Prostate gland (tissue), 2 donors: ENCODE measurements at regions not wholly inside any gene's neighbourhood (a gene's known extent, or its start where the extent isn't known, plus 50 kb on each side); places are given as distances from the start of the nearest gene placed in this dataset.

Experiments used
- DNase-seq: peaks from one replicate; pipeline ENCODE4 v3.0.0-alpha.2; 2019; ENCODE audit warnings: low spot score
- H3K27ac ChIP-seq, 2 donors: fragments of 200-600 bp; sonication (generic); 2 replicates each; pipeline ENCODE4 v1.5.1; 2017 to 2019
- H3K27me3 ChIP-seq: fragments of 200-600 bp; sonication (generic); replicated peaks from 2 replicates; pipeline ENCODE4 v1.5.1; 2019; ENCODE audit not compliant: insufficient read depth
- H3K36me3 ChIP-seq, 2 donors: fragments of 200-600 bp; sonication (generic); 1 replicate in 1 of 2; 2 replicates in 1 of 2; pipeline versions ENCODE4 v1.5.1 to v1.8.1; 2017 to 2019
- H3K4me1 ChIP-seq: fragments of 200-600 bp; sonication (generic); replicated peaks from 2 replicates; pipeline ENCODE4 v1.5.1; 2019
- H3K4me3 ChIP-seq, 2 donors: fragments of 200-600 bp; sonication (generic); 2 replicates each; pipeline ENCODE4 v1.5.1; 2017 to 2019
- H3K9me3 ChIP-seq: fragments of 200-600 bp; sonication (generic); 2 replicates; pipeline ENCODE4 v1.5.1; 2017
- POLR2A ChIP-seq: fragments of 450-650 bp; IDR thresholded peaks from one replicate; pipeline ENCODE4 v1.6.1; 2016; ENCODE audit warnings: antibody characterized with exemption, mild to moderate bottlenecking
- POLR2AphosphoS5 ChIP-seq: sonication (generic); formaldehyde crosslinking; IDR thresholded peaks from one replicate; pipeline ENCODE4 v1.6.1; 2017; ENCODE audit warnings: antibody characterized with exemption
- WGBS: methylation state at CpG from one replicate; pipeline ENCODE4 v1.1.5; 2018; 5-methylcytosine and 5-hydroxymethylcytosine counted together
- intact Hi-C: fragments of 100-400 bp; cut with DNase I; formaldehyde crosslinking; loops from one replicate; pipeline ENCODE4 v1.14.2; 2022
- TF ChIP-seq, protein P1 (sequence below), 4 experiments: fragments of 200-600 bp in 2 of 4; fragments of 450-650 bp in 2 of 4; sonication (generic) in 2 of 4; IDR thresholded peaks; 1 replicate in 3 of 4; 2 replicates in 1 of 4; pipeline ENCODE4 v1.5.1; 2016 to 2019; ENCODE audit warnings: antibody characterized with exemption in 4 of 4, mild to moderate bottlenecking in 2 of 4, moderate library complexity in 2 of 4

DNA sequence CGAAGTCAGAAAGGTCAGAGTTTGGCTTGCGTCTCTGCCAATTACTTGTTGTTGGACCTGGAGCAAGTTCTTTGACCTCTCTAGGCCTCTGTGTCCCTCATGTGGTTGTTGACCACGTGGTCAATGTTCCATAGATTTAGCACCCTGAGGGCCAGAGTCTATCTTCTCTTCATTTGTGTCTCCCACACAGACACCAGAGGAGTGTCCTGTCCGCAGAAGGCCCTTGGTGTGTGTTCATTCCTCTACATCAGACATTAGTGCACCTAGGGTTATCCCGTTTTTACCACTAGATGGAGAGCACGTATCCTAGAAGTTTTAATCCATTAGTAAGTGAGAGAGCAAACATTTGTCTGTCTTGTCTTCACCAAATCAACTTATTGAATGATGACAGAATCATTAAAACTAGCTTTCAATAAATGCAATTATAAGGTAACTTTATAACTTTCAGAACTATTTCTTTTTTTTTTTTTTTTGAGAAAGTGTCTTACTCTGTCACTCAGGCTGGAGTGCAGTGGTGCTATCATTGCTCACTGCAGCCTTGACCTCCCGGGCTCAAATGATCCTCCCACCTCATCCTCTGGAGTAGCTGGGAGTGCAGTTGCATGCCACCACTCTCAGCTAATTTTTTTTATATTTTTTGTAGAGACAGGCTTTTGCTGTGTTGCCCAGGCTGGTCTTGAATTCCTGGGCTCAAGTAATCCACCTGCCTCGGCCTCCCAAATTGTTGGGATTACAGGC is 122.5 kb upstream of the ANKRD1 start:
- intact Hi-C loops: loop anchor here (5.0 kb wide), 1 partner anchor 204 kb away; no protein-coding TSS in a partner anchor

DNA sequence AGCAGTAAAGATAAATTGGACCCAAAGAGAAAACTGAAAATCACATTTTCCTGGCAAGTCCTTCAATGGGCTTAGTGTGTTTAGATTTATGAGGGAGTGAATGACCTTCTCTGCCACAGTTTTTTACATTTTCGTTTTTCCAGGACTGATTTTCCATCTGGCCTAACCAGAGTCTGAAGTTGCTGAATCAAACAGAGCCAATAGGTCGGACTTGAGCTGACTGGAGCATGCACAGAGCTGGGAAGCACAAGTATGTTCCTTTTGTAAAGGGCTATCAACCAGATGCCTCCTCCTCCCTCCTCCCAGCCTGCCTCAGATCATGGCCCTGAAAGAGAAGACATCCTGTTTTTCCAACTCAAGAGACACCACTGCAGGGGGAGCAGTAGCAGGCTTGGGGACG is 126.0 kb upstream of the ANKRD1 start:
- no peak for DNase-seq
- H3K36me3 ChIP-seq: no peaks in the 10 kb centered on the region
- no peaks in the 10 kb centered on the region for H3K4me1 ChIP-seq
- no peaks in the 10 kb centered on the region for H3K9me3 ChIP-seq
- 27% methylated on average over 3 of the region's 3 CpGs for WGBS
- H3K27me3 ChIP-seq: no peaks in the 10 kb centered on the region
- no peak overlapping the region for H3K4me3 ChIP-seq
- H3K27ac ChIP-seq: no peak overlapping the region
- TF ChIP-seq, protein P1, sequence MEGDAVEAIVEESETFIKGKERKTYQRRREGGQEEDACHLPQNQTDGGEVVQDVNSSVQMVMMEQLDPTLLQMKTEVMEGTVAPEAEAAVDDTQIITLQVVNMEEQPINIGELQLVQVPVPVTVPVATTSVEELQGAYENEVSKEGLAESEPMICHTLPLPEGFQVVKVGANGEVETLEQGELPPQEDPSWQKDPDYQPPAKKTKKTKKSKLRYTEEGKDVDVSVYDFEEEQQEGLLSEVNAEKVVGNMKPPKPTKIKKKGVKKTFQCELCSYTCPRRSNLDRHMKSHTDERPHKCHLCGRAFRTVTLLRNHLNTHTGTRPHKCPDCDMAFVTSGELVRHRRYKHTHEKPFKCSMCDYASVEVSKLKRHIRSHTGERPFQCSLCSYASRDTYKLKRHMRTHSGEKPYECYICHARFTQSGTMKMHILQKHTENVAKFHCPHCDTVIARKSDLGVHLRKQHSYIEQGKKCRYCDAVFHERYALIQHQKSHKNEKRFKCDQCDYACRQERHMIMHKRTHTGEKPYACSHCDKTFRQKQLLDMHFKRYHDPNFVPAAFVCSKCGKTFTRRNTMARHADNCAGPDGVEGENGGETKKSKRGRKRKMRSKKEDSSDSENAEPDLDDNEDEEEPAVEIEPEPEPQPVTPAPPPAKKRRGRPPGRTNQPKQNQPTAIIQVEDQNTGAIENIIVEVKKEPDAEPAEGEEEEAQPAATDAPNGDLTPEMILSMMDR (IDR thresholded peaks at IDR 0.05): no peak
- TF ChIP-seq POLR2A (no peak), POLR2AphosphoS5 (no peak)
- intact Hi-C loops: no loop called here

More for the DNA sequence above, 122.5 kb upstream of the ANKRD1 start:
- no peaks in the 10 kb centered on the region for H3K9me3 ChIP-seq
- WGBS: 69% methylated on average over 8 of the region's 8 CpGs
- TF ChIP-seq, protein P1 (IDR thresholded peaks at IDR 0.05): peak in 3 of 4 experiments; percentile 21 to 38 (median 37)
- no peak for TF ChIP-seq POLR2AphosphoS5
- H3K27ac ChIP-seq: no peak overlapping the region
- no peak overlapping the region for H3K4me3 ChIP-seq
- no peaks in the 10 kb centered on the region for H3K36me3 ChIP-seq
- no peaks in the 10 kb centered on the region for H3K4me1 ChIP-seq
- no peak for DNase-seq
- no peaks in the 10 kb centered on the region for H3K27me3 ChIP-seq

DNA sequence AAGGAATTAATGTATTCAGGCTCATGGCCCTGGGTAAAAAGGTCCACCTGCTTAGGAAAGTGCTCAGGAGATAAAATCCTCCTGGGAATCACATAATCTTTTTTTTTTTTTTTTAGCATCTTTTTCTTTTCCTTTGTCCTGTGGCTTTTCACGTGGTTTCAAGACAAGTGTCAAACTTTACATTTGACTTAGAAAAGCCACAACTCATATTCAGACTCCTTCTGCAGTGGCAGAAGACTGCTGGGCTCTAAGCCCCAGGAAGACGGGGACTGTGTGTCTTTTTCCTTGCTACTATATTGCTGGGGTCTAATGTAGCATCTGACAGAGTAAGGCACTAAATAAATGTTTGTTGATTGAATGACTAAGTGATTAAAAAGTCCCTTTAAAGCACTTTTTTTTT is 127.5 kb upstream of the ANKRD1 start:
- H3K4me3 ChIP-seq: no peak overlapping the region
- TF ChIP-seq, protein P1 (IDR thresholded peaks at IDR 0.05): no peak
- TF ChIP-seq POLR2AphosphoS5 (no peak), POLR2A (no peak)
- DNase-seq: no peak
- no peaks in the 10 kb centered on the region for H3K9me3 ChIP-seq
- no peak overlapping the region for H3K27ac ChIP-seq
- no peaks in the 10 kb centered on the region for H3K36me3 ChIP-seq
- intact Hi-C loops: no loop called here
- no peaks in the 10 kb centered on the region for H3K27me3 ChIP-seq
- no peaks in the 10 kb centered on the region for H3K4me1 ChIP-seq
- WGBS: 81% methylated on average over 2 of the region's 2 CpGs

DNA sequence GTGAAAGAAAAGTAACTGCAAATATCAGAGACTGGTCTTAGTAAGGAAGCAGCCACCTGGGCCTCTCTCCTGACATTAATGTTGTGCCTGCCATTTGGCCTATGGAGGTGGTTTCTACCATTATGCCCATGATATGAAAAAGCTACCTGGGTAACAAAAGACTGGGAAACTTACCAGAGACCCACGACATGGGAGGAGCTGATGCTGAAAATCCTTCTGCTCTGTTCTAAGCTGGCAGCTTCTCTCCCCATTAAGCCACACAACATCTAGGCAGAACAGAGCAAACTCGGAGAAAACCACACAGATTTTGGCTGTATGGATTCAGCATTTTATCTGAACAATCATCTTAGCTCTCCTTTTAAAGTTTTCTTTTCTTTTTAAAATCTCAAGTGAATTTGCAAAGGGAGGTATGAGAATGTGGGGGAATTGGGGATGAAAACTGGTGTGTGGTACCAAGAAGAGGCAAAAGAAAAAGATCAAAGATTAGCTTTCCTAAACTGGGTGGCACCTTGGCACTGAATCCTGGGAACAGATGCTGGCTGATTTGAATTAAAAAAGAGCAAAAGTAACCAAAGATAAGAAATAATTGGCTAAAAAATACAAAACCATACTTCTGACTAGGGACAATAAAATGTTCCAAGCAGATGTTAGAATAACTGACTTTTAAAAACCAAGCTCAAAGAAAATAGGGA is 128.6 kb upstream of the ANKRD1 start:
- Histone ChIP-seq H3K4me3 (no peak overlapping the region), H3K36me3 (no peaks in the 10 kb centered on the region), H3K4me1 (no peaks in the 10 kb centered on the region), H3K27me3 (no peaks in the 10 kb centered on the region), H3K9me3 (no peaks in the 10 kb centered on the region), H3K27ac (no peak overlapping the region)
- WGBS: 31% methylated on average over 2 of the region's 2 CpGs
- TF ChIP-seq, protein P1 (IDR thresholded peaks at IDR 0.05): no peak
- TF ChIP-seq POLR2AphosphoS5: no peak
- no peak for TF ChIP-seq POLR2A
- no peak for DNase-seq
- intact Hi-C loops: no loop called here

DNA sequence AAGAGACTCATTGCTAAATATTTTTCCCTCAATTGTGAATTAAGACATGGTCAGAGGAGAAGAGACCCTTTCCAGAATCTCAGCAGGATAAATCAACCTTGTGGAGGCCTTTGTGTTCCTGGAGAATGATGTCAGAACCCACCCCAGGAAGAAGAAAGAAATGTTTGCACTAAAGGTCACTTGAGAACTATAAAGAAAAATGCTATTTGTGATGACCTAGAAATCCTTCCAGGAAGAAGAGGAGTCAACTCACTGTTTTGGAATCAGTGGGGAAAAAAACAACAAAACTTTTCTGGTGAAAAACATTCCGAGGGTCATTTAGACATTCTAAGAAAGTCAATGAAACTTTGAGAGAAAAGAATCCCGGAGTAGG is 129.1 kb upstream of the ANKRD1 start:
- TF ChIP-seq POLR2A (no peak), POLR2AphosphoS5 (no peak)
- TF ChIP-seq, protein P1 (IDR thresholded peaks at IDR 0.05): no peak
- no peaks in the 10 kb centered on the region for H3K4me1 ChIP-seq
- no peak overlapping the region for H3K27ac ChIP-seq
- no peak for DNase-seq
- no peaks in the 10 kb centered on the region for H3K27me3 ChIP-seq
- WGBS: 78% methylated on average over 2 of the region's 2 CpGs
- intact Hi-C loops: no loop called here
- H3K36me3 ChIP-seq: no peaks in the 10 kb centered on the region
- H3K9me3 ChIP-seq: no peaks in the 10 kb centered on the region
- H3K4me3 ChIP-seq: no peak overlapping the region
